K562 (cell line): ENCODE measurements at regions not wholly inside any gene's neighbourhood (a gene's known extent, or its start where the extent isn't known, plus 50 kb on each side); places are given as distances from the start of the nearest gene placed in this dataset.

ENCODE experiments used
- ATAC-seq: fragments of 200-7000 bp; cut with Tn5 transposase; 3 replicates; pipeline ENCODE4 v1.9.1; 2020; ENCODE audit warnings: moderate library complexity
- BruUV-seq: library from RNA; stranded (reverse); fragments of 400-500 nt; replicated peaks from 2 replicates; lab custom pipeline; 2021; lab: Mats Ljungman, UMichigan
- CTCF ChIA-PET: fragments of 300-600 bp; formaldehyde crosslinking; extraction: SDS; loops from one replicate; lab custom pipeline; 2021; ENCODE audit warnings: low intra/inter-chr PET ratio; lab: Yijun Ruan, JAX
- POLR2A ChIA-PET: fragments of 300-600, 350-650 bp; sonication (Branson Sonifier 250); formaldehyde crosslinking; extraction: SDS; loops from one replicate; lab custom pipeline; 2021; ENCODE audit warnings: antibody characterized with exemption, inconsistent platforms; lab: Yijun Ruan, JAX
- DNase-seq, 4 experiments: peaks; one replicate each; pipeline versions ENCODE4 v3.0.0 to v3.0.0-alpha.2; 2011 to 2018; ENCODE audit warnings: low spot score in 3 of 4, mixed read lengths in 3 of 4; ENCODE audit errors: extremely low read depth in 1 of 4
- FAIRE-seq: peaks from 2 replicates; lab custom pipeline; 2011; peaks lifted over from hg19 to GRCh38; lab: Jason Lieb, UNC
- H2AFZ ChIP-seq: 2 replicates; pipeline ENCODE4 v1.6.0; 2011; ENCODE audit warnings: low read depth, low read length, control low read depth, inconsistent platforms
- H3K27ac ChIP-seq: fragments of 200-600 bp; 3 replicates; pipeline ENCODE4 v1.8.0; 2011; ENCODE audit warnings: low read depth, mild to moderate bottlenecking, control low read depth, inconsistent platforms, low read length, moderate library complexity, mixed read lengths; ENCODE audit errors: extremely low read depth
- H3K27me3 ChIP-seq, 2 experiments: fragments of 300-600 bp in 1 of 2; 2 replicates in 1 of 2; 3 replicates in 1 of 2; pipeline versions ENCODE4 v1.6.0 to v1.8.0; 2011; ENCODE audit warnings: inconsistent platforms in 2 of 2, low read length in 2 of 2, mild to moderate bottlenecking in 1 of 2, mixed read lengths in 1 of 2, moderate library complexity in 1 of 2; ENCODE audit not compliant: control insufficient read depth in 2 of 2, insufficient read depth in 2 of 2
- H3K36me3 ChIP-seq: fragments of 300-600 bp; 3 replicates; pipeline ENCODE4 v1.8.0; 2011; ENCODE audit warnings: mild to moderate bottlenecking, low read length, inconsistent platforms; ENCODE audit not compliant: control insufficient read depth, insufficient read depth
- H3K4me1 ChIP-seq, 2 experiments: fragments of 200-600 bp in 1 of 2; replicated peaks in 1 of 2; 2 replicates in 1 of 2; 3 replicates in 1 of 2; pipeline versions ENCODE4 v1.5.1 to v1.8.0; 2011; ENCODE audit warnings: inconsistent platforms in 2 of 2, low read length in 2 of 2, mild to moderate bottlenecking in 1 of 2, mixed read lengths in 1 of 2, moderate library complexity in 1 of 2; ENCODE audit not compliant: control insufficient read depth in 2 of 2, insufficient read depth in 2 of 2
- H3K4me2 ChIP-seq: 2 replicates; pipeline ENCODE4 v1.6.1; 2011; ENCODE audit warnings: low read length, control low read depth, inconsistent platforms, mixed read lengths; ENCODE audit not compliant: insufficient read depth
- H3K4me3 ChIP-seq: fragments of 200-600 bp; sonication (generic), shearing (Covaris generic); 2 replicates; pipeline ENCODE4 v1.5.1; 2016; ENCODE audit warnings: control low read depth, inconsistent platforms
- H3K79me2 ChIP-seq: fragments of 200-600 bp; 3 replicates; pipeline ENCODE4 v1.8.0; 2011; ENCODE audit warnings: low read length, inconsistent platforms; ENCODE audit not compliant: control insufficient read depth, insufficient read depth
- H3K9ac ChIP-seq, 2 experiments: 2 replicates each; pipeline versions ENCODE4 v1.6.0 to v1.6.1; 2011; ENCODE audit warnings: low read depth in 2 of 2, low read length in 2 of 2, control low read depth in 1 of 2, inconsistent platforms in 1 of 2, mild to moderate bottlenecking in 1 of 2, mixed read lengths in 1 of 2; ENCODE audit not compliant: insufficient read depth in 1 of 2
- H3K9me1 ChIP-seq: one replicate; pipeline ENCODE4 v1.6.0; 2011; ENCODE audit warnings: inconsistent platforms, mild to moderate bottlenecking, low read length, moderate library complexity; ENCODE audit not compliant: control insufficient read depth, insufficient read depth
- H3K9me3 ChIP-seq: replicated peaks from 2 replicates; pipeline ENCODE4 v1.5.1; 2011; ENCODE audit warnings: low read depth, low read length, inconsistent platforms; ENCODE audit not compliant: control insufficient read depth, insufficient read depth
- H4K20me1 ChIP-seq: replicated peaks from 2 replicates; pipeline ENCODE4 v1.6.1; 2011; ENCODE audit warnings: low read length, inconsistent platforms, mixed read lengths; ENCODE audit not compliant: control insufficient read depth, insufficient read depth
- CEBPB ChIP-seq: fragments of 450-650 bp; IDR thresholded peaks from 2 replicates; pipeline ENCODE4 v1.6.1; 2016; ENCODE audit warnings: missing genetic modification characterization, missing compliant biosample characterization
- CEBPG ChIP-seq, 3 experiments: fragments of 200-800 bp in 1 of 3; sonication (Bioruptor generic) in 1 of 3; sonication (generic) in 1 of 3; formaldehyde crosslinking in 1 of 3; IDR thresholded peaks in 2 of 3; conservative IDR thresholded peaks in 1 of 3; 2 replicates each; pipeline versions ENCODE4 v1.6.1 to v1.8.0; 2016 to 2022; ENCODE audit warnings: missing compliant biosample characterization in 2 of 3, missing genetic modification characterization in 2 of 3, mild to moderate bottlenecking in 1 of 3, missing genetic modification reagents in 1 of 3
- E2F3 ChIP-seq: fragments of 250-450 bp; sonication (Bioruptor Pico); IDR thresholded peaks from 2 replicates; pipeline ENCODE4 v1.4.0; 2020; ENCODE audit warnings: mild to moderate bottlenecking
- MCM3 ChIP-seq: fragments of 450-650 bp; IDR thresholded peaks from 2 replicates; pipeline ENCODE4 v1.6.1; 2016
- SRSF1 ChIP-seq: fragments of 200-400 bp; formaldehyde crosslinking; IDR thresholded peaks from 2 replicates; pipeline ENCODE4 v1.6.1; 2017; ENCODE audit warnings: mild to moderate bottlenecking, low read depth, low read length, moderate library complexity
- ZNF655 ChIP-seq: fragments of 250-450 bp; sonication (Bioruptor Pico); IDR thresholded peaks from 2 replicates; pipeline ENCODE4 v1.5.0; 2021
- WGBS: fragments of 100-300 bp; shearing (Covaris generic); methylation state at CpG from one replicate; pipeline ENCODE4 v1.1.6; 2016; ENCODE audit warnings: low coverage, mixed read lengths; ENCODE audit not compliant: insufficient coverage; ENCODE audit errors: missing lambda C conversion rate; 5-methylcytosine and 5-hydroxymethylcytosine counted together
- in situ Hi-C: fragments of 300-500 bp; cut with MboI; formaldehyde crosslinking; loops from 4 replicates; pipeline ENCODE4 v1.15.0; 2018; ENCODE audit warnings: inconsistent platforms, mixed read lengths
- intact Hi-C: fragments of 100-400 bp; cut with micrococcal nuclease; formaldehyde crosslinking; loops from 2 replicates; pipeline ENCODE4 v1.14.2; 2022

DNA sequence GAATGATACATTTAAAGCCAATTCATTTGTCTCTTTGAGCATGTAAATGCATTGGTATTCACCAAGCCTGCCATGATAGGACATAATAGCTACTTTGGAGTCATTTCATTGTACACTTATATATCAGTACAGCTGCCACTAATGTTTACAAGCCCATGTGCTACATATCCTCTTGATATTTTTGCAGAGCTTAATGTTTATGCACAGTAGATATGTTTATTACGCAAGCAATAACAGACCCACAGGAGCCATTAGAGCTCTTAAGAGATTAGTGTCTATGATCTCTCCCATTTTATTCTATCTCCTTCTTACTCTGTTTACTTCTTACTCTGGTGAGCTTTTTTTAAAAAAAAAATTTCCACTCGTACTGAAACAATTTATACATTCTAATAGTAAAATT, 1132.1 kb upstream of the ZEB2 start:
- ChIA-PET CTCF (no interaction called here), POLR2A (no interaction called here)
- Histone ChIP-seq H2AFZ (peak overlapping the region; percentile 16), H3K4me3 (no peak overlapping the region), H3K36me3 (no peaks in the 10 kb centered on the region), H3K9me3 (no peaks in the 10 kb centered on the region), H3K4me2 (no peak overlapping the region), H3K79me2 (no peaks in the 10 kb centered on the region), H3K27ac (no peak overlapping the region), H3K27me3 (no peaks in the 10 kb centered on the region), H4K20me1 (no peaks in the 10 kb centered on the region), H3K9ac (no peak overlapping the region), H3K9me1 (no peaks in the 10 kb centered on the region), H3K4me1 (no peaks in the 10 kb centered on the region)
- in situ Hi-C loops (no loop called here), intact Hi-C loops (no loop called here)
- peak; percentile 36; the same call in 1 of the 3 replicates for ATAC-seq
- no peak for DNase-seq
- no peak for FAIRE-seq
- 65% methylated on average over 2 of the region's 2 CpGs for WGBS
- no peak for TF ChIP-seq MCM3
- TF ChIP-seq CEBPG (CRISPR knock-in tag; IDR thresholded peaks at IDR 0.05): no peak
- 0 out of 4 replicates have a peak, but pooled peaks of 1 of the 2 experiments have one; percentile 37 for TF ChIP-seq CEBPG (tag; conservative IDR thresholded peaks at IDR 0.05 in 1 of 2, IDR thresholded peaks at IDR 0.05 in 1 of 2)
- no peak for TF ChIP-seq ZNF655 (CRISPR knock-in tag)
- TF ChIP-seq CEBPB (tag): peak; percentile 71
- BruUV-seq: no TSS peak

DNA sequence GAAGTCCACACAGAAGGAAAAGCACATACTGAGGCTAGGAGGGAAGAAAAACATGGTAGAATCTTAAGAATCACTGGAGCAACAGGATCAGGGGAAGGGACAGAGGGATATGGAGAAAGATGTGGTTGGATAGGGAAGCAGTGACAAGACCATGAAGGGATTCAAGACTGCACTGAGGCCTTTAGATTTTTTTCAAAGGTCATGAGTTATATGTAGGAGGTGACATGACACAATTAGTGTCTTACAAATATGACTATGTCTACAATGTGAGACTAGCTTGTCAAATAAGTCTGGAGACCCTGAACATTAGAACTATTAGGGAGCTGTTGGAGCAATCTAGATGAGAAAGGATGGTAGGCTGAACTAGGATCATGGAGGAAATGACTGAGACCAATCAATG, 1130.3 kb upstream of the ZEB2 start:
- Histone ChIP-seq H3K27ac (no peak overlapping the region), H3K4me2 (no peak overlapping the region), H4K20me1 (no peaks in the 10 kb centered on the region), H3K9ac (no peak overlapping the region), H3K9me1 (no peaks in the 10 kb centered on the region), H3K9me3 (no peaks in the 10 kb centered on the region), H3K79me2 (no peaks in the 10 kb centered on the region), H3K36me3 (no peaks in the 10 kb centered on the region), H2AFZ (peak overlapping the region; percentile 36; the same call in 1 of the 2 replicates), H3K4me1 (no peaks in the 10 kb centered on the region), H3K27me3 (no peaks in the 10 kb centered on the region), H3K4me3 (no peak overlapping the region)
- in situ Hi-C loops: no loop called here
- no peak for ATAC-seq
- POLR2A ChIA-PET: no interaction called here
- no peak for FAIRE-seq
- BruUV-seq: no TSS peak
- intact Hi-C loops: no loop called here
- CTCF ChIA-PET: no interaction called here
- TF ChIP-seq SRSF1: no peak
- no peak for TF ChIP-seq E2F3 (CRISPR knock-in tag)
- no peak for DNase-seq
